ENCODE measurements at regions not wholly inside any gene's neighbourhood (a gene's known extent, or its start where the extent isn't known, plus 50 kb on each side); places are given as distances from the start of the nearest gene placed in this dataset.
"Not testable (repeated sequence)": the region's sequence is repeated elsewhere in the genome, so short reads cannot be mapped to it uniquely, and the experiment has no call there.

DNA sequence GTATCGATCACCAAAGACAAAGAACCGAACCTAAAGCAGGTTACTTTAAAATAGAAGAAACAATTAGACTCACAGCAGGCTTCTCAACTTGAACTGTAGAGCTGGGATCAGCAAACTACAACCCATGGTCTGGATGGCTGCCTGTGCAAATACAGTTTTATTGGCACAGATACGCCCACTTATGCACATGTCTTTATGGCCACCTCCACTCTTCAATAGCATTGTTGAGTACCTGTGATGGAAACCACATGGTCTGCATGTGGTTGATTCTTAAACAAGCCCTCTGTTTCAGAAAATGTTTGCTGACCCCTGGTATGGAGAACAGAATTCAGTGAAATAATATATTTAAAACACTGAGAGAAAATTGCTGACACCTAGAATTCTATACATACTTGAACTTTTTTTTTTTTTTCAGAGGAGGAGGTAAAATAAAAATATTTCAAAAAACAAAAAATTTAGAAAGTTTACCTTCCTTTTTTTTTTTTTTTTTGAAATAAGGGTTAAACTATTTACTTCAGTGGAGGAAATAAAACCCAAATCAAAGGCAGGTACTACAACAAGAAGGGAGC is 263.8 kb upstream of the ATP10A start:
- DNase-seq (ENCODE audit: low read depth, low spot score), result no peak

GRCh38 chr15:26126070-26126469 is 262.9 kb upstream of the ATP10A start:
- DNase-seq (ENCODE audit: low read depth, low spot score), result no peak

DNA sequence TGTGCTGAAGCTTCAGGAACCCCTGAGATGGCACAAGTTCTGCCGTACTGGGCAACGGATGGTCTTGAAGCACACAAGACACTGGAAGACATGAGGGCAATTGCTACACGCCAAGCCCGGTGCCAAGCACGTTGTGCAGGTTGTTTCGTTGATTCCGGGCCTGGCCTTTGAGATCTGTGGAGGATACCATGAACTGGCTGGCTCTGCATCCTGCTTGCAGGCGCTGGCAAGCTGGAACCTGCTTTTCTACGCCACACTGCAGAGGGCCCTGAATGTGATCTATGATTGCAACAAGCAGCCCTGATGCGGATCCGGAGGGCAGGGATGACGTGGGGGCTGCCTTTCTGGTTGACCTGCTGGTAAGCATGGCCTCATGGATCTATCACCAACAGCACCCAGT is 262.5 kb upstream of the ATP10A start:
- DNase-seq (ENCODE audit: low read depth, low spot score), result no peak

DNA sequence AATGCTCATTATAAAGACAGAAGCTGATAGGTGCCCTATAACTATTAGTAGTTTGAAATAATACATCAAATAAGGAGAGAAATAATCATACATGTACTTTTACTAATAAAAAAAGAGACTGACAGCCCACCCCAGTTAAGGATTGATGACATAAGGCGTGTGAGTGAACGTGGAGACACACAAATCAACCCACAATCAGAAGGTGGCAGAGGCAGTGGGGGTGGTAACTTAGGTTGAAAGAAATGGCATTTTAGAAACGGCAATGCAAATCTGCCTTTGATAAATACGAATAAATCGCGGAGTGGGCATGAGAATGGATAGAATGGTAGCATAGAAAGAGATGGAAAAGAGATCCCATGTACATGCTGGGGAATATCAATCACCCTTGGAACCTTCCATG is 256.2 kb upstream of the ATP10A start:
- DNase-seq (ENCODE audit: low read depth, low spot score), result no peak

DNA sequence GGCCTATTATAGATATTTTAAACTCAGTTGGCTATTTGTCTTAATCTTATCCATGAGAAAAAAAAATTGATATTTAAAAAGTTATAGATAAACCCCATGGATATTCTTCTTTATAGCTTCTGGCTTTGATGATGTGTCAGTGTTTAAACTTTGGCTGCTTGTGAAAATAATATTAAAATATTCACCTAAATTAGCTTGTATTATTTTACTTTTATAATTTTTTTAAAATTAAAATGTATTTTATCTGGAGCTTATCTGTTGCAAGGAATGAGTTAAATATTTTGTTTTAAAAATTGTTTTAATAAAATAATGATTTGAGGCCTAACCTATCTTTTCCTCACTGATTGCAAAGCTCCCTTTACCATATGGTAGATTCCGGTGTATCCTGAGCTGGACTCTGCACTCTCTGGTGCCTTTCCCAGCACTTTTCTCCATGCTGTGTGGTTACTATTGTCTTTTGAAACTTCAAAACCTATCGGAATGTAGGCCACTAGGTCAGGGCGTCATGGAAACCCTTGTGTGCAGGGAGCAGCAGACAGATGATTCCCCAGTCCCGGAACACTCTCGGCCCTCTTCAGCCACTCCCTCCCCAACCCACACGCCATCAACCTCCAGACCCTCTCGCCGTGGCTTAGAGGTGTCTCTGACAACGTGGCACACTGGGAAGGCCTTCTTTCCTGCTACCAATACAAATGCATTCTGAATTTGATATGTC is 252.3 kb upstream of the ATP10A start:
- DNase-seq (ENCODE audit: low read depth, low spot score), result no peak

DNA sequence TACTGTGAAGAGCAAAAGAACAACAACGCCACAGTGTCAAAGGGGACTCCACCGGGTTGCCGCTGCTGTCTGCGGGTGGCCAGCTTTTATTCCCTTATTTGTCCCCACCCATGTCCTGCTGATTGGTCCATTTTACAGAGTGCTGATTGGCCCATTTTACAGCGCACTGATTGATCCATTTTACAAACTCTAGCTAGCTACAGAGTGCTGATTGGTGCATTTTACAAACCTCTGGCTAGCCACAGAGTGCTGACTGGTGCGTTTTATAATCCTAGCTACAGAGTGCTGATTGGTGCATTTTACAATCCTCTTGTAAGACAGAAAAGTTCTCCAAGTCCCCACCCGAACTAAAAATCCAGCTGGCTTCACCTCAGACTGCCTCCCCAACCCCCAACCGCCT is 251.0 kb upstream of the ATP10A start:
- not testable (repeated sequence) for DNase-seq (ENCODE audit: low read depth, low spot score)

DNA sequence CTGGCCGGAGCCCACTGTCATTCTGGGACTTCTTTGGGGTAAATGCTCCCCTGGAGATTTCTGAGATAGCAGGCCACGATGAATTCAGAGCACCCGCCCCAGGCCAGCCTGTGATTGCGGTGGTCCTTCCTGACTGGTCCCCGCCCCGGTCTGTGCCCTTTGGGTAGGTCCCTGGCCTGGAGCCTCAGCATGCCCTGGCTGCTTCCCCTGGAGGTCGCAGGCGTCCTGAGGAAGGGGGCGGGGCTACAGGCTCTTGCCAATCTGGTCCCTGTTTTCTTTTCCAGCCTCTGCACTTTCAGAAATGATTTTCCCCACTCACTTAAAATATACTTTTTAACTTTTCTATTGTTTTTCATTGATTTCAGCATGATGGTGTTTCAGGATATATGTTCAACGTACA is 250.2 kb upstream of the ATP10A start:
- DNase-seq (ENCODE audit: low read depth, low spot score), result no peak

DNA sequence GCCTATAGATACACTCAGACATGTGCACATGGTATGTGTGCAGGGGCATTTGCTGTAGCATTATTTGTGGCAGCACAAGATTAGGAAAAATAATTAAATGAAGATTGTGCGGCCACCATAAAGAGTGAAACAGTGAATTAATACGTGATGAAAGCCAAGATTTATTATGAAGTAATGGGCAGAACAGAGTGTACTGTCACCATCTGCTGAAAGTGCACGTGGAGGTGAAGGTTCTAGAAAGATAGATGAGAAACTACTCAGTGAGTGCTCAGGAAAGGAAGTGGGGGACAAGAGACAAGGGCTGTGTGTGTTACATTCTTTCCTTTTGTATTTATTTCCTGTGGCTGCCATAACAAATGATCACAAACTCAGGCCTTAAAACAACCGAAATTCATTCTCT is 246.1 kb upstream of the ATP10A start:
- no peak for DNase-seq (ENCODE audit: low read depth, low spot score)

DNA sequence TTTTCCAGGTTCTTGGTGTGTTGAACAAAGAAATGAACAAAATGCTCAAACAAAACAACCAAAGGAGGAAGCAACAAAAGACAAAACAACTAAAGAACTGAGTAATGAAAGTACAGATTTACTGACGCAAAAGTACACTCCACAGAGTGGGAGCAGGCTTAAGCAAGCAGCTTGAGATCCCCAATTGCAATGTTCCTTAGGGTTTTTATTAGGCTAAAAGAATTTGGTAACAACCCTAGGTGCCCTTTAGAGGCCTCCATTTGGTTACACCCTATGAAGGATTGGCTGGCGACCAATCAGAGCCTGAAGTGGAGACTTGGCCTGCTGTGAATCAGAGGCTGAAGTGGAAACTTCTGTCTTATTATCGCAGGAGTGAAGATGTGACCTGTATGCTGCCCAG is 243.4 kb upstream of the ATP10A start:
- no peak for DNase-seq (ENCODE audit: low read depth, low spot score)

DNA sequence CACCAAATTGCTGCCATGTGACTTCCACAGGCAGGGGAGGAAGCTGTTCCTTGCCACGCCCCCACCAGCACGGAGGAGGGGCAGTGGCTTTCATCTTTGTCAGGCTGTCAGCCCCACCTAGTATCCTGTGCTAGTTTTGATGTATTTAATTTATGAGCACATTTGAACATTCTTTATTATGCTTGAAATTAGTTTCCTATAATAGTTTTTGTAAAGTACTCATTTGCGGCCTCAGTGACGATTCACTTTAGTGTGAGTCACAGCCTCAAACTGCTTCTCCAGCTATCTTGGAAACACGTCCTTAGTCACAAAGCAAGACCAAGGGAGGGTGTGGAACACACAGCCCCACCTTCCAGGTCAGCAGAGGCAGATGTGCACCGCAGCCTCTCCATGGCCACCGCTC is 239.9 kb upstream of the ATP10A start:
- no peak for DNase-seq (ENCODE audit: low read depth, low spot score)

- no peak for DNase-seq (ENCODE audit: low read depth, low spot score)
Measured at GRCh38 chr15:26102365-26102764, 239.2 kb upstream of the ATP10A start.

- no peak for DNase-seq (ENCODE audit: low read depth, low spot score)
Measured at GRCh38 chr15:26101443-26101842, 238.3 kb upstream of the ATP10A start.

DNA sequence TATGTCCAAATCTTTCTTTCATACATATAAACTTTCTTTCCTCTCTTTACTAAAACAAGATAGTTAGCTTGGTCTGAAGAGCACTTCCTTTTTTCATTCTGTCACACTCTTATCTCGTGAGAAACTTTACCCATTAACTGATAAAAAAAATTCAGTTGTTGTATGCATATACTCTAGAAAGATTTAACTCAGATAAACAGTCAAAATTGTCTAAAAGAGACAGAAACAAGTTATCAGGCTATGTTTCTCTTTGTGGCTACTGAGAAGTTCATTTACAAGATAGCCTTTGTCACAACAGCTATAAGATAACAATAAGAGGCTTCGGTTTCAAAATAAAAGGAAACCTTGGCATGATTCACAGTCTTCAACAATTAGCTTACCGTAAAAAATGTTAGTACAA is 235.7 kb upstream of the ATP10A start:
- no peak for DNase-seq (ENCODE audit: low read depth, low spot score)

DNA sequence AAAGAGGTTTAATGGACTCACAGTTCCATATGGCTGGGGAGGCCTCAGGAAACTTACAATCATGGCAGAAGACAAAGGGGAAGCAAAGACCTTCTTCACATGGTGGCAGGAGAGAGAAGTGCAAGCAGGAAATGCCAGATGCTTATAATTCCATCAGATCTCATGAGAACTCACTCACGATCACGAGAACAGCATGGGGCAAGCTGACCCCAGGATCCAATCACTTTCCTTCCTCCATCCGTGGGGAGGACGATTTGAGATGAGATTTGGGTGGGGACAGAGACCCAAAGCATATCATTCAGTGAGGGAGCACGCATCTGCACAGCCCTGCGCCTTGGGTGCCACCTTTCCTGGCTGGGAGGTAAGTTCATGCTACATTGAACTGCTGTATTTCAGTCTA is 234.1 kb upstream of the ATP10A start:
- no peak for DNase-seq (ENCODE audit: low read depth, low spot score)

- DNase-seq (ENCODE audit: low read depth, low spot score), result no peak
Measured at GRCh38 chr15:26096581-26096980, 233.5 kb upstream of the ATP10A start.

DNA sequence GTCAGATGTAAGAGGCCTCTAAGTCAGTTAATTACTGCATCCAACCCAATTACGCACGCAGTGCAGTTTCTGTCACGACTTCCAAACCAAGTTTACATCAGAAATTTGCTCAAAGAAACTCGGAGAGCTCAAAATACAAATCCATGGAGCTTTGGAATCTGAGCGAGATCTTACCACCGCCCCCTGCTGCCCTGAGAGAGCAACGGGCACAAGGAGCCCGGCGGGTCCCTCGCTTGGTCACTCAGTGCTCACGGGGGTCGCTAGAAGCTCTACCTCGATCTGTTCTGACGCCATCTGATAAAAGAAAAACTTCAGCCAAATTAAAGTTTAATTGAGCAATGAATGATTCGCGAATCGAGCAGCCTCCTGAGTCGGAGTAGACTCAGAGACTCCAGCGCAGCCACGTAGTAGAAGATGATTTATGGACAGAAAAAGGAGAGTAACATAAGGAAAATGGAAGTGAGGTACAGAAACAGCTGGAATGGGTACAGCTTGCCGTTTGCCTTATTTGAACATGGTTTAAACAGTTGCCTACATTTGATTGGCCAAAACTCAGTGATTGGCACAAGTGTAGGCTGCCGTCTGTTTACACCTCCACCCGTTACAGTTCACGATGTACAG is 232.7 kb upstream of the ATP10A start:
- DNase-seq (ENCODE audit: low read depth, low spot score), result peak; percentile 37

- peak; percentile 54 for DNase-seq (ENCODE audit: low read depth, low spot score)
Measured at GRCh38 chr15:26091184-26091583, 228.1 kb upstream of the ATP10A start.

DNA sequence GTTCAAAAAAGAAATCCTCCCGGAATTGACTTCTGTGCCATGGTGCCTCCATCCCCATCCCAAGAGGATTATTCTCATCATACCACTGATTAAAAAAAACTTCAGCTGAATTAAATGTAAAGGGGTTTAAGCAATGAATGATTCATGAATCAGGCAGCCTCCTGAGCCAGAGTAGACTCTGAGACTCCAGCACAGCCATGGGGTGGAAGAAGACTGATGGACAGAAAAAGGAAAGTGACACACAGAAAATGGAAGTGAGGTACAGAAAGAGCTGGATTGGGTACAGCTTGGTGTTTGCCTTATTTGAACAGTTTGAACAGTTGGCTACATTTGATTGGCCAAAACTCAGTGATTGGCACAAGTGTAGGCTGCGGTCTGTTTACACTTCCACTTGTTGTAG is 224.8 kb upstream of the ATP10A start:
- DNase-seq (ENCODE audit: low read depth, low spot score), result no peak

DNA sequence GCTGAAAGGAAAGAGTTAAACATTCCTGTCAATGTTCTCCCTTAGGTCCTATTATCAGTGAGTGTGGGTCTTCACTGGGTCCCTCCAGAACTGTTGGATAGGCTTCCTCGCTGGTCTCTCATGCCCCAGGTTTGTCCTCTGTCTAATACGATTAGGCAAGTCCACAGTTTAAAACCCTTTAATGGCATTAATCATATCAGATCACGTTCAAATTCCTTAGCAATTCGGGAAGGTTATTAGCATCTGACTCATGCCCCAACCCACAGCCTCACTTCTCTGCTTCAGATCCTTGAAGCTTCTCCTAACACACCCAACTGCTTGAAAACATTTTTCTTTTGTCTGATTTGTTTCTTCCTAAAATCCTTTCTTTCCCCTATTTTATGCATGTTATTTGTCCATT is 224.3 kb upstream of the ATP10A start:
- no peak for DNase-seq (ENCODE audit: low read depth, low spot score)

- no peak for DNase-seq (ENCODE audit: low read depth, low spot score)
Measured at GRCh38 chr15:26084771-26085170, 221.6 kb upstream of the ATP10A start.

- no peak for DNase-seq (ENCODE audit: low read depth, low spot score)
Measured at GRCh38 chr15:26083896-26084295, 220.8 kb upstream of the ATP10A start.

DNA sequence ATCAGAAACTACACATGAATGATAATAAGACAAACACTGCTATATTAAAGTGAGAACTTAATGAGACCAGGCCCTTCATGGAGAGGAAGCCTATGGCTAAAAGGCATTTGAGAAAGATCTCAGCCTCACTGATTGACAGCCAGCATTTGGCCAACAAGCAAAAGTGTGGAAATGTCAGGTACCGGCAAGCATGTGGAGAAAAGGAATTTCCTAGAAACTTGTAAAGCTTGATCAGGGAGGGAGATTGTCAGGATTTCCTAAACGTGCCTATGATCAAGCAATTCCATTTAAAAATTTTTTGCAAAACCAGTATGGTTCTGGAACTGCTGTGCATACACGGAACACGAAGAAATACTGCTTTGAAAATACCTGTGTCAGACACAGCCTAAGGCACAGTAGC is 220.3 kb upstream of the ATP10A start:
- no peak for DNase-seq (ENCODE audit: low read depth, low spot score)

All from ELF-1 (cell line).